Choroid plexus epithelial cell (primary cell): ENCODE measurements at regions not wholly inside any gene's neighbourhood (a gene's known extent, or its start where the extent isn't known, plus 50 kb on each side); places are given as distances from the start of the nearest gene placed in this dataset.

Experiments used
- DNase-seq: peaks from one replicate; pipeline ENCODE4 v3.0.0-alpha.2; 2010; ENCODE audit warnings: low read depth
- H3K4me3 ChIP-seq: 2 replicates; pipeline ENCODE4 v1.5.1; 2011; ENCODE audit warnings: low read depth, mild to moderate bottlenecking, control low read depth, low read length, moderate library complexity
- CTCF ChIP-seq: conservative IDR thresholded peaks from 2 replicates; pipeline ENCODE4 v1.5.1; 2011; ENCODE audit warnings: low read depth, mild to moderate bottlenecking, control low read depth, inconsistent platforms, low read length, moderate library complexity

- no peak for DNase-seq
- no peak for TF ChIP-seq CTCF
- no peak overlapping the region for H3K4me3 ChIP-seq
Measured at GRCh38 chr1:208587110-208587509, 342.9 kb upstream of the PLXNA2 start.

DNA sequence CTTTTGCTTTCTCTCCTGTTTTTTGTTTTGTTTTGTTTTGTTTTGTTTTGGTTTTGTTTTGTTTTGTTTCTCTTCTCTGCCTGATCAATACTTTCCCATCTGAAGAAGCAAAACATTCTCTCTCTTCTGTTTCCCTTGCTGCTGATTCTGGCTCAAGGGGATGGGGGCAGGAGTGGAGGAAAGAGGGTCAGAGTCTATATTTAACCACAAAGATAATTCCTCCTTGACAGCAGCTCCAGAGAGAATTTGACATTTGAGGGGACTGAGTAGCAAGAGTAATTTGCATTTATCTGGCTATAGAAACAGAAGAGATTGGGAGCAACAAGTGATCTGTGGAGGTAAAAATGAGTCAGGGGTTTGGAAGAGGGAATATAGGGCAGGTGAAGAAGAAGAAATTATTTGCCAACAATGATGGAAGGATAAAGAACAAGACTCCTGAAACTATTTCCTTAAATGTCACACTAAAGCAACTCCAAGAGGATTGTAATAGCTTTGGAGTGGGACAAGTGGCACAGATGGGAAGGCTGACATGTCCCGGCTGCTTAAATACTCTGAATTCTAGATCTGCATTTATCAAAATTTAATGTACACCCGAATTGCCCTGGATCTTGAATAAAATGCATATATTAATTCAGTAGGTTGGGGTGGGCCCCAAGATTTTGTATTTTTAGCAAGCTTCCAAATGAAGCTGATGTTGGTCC lies 349.3 kb upstream of the PLXNA2 start:
- H3K4me3 ChIP-seq: no peak overlapping the region
- no peak for DNase-seq
- no peak for TF ChIP-seq CTCF

DNA sequence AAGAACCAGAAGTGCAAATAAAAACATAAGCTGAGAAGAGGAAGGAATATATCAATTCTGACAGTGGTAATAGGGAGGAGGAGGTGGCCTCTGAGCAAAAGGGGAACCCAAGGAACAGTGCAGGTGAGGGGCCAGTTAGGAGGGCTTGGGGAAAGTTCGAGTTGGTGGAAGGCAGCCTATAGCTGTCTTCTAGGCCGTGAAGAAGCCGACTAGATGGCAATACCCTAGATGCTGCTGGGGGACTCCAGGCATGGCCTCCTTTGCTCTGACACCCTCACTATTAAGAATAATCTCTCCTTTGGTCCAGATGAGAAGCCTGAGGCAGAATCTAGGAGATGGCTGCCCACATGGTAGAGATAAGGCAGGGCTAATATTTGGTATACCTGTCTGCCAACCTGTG lies 351.1 kb upstream of the PLXNA2 start:
- no peak for DNase-seq
- no peak for TF ChIP-seq CTCF
- no peak overlapping the region for H3K4me3 ChIP-seq

GRCh38 chr1:208595745-208596144 lies 351.6 kb upstream of the PLXNA2 start:
- peak; percentile 70 for DNase-seq
- H3K4me3 ChIP-seq: no peak overlapping the region
- TF ChIP-seq CTCF: no peak

DNA sequence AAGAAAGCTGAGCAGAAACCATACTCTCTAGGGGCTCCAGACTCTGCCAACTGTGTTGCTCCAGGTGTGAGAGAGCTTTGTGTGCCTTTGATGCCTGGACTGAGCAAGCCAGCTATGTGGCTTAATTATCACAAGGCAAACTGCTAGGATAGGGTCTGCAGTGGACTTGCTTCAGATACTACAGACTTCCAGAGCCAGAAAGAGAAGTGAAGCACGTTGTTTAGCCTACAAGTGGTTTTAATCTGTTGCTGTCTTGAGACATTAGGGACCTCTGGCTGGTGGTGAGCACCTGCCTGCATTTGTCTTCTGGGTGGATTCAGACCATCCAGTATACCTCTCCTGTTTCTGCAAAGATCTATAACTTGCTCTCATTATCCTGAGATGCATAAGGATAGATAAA lies 353.4 kb upstream of the PLXNA2 start:
- H3K4me3 ChIP-seq: no peak overlapping the region
- no peak for DNase-seq
- TF ChIP-seq CTCF: no peak

GRCh38 chr1:208598021-208598420 lies 353.8 kb upstream of the PLXNA2 start:
- TF ChIP-seq CTCF: no peak
- no peak for DNase-seq
- no peak overlapping the region for H3K4me3 ChIP-seq

- no peak for TF ChIP-seq CTCF
- DNase-seq: no peak
- no peak overlapping the region for H3K4me3 ChIP-seq
Measured at GRCh38 chr1:208599063-208599462, 354.9 kb upstream of the PLXNA2 start.
